Inferior parietal cortex (tissue), 1 donor: ENCODE measurements at regions not wholly inside any gene's neighbourhood (a gene's known extent, or its start where the extent isn't known, plus 50 kb on each side); places are given as distances from the start of the nearest gene placed in this dataset.

Source experiments
- DNase-seq: peaks from one replicate; pipeline ENCODE4 v3.0.0-alpha.2; 2016; ENCODE audit errors: extremely low spot score

- DNase-seq, result no peak
Observed at GRCh38 chr15:39338251-39338650, 242.6 kb upstream of the THBS1 start.

GRCh38 chr15:39340903-39341645 lies 239.8 kb upstream of the THBS1 start:
- no peak for DNase-seq

- DNase-seq, result no peak
Observed at GRCh38 chr15:39344662-39345141, 236.2 kb upstream of the THBS1 start.

- DNase-seq, result no peak
Observed at GRCh38 chr15:39345176-39345575, 235.7 kb upstream of the THBS1 start.

- DNase-seq, result no peak
Observed at GRCh38 chr15:39347453-39347852, 233.4 kb upstream of the THBS1 start.

- DNase-seq, result no peak
Observed at GRCh38 chr15:39350785-39351184, 230.1 kb upstream of the THBS1 start.

GRCh38 chr15:39354189-39354588 lies 226.7 kb upstream of the THBS1 start:
- DNase-seq, result no peak

- DNase-seq, result no peak
Observed at GRCh38 chr15:39357480-39358268, 223.2 kb upstream of the THBS1 start.

GRCh38 chr15:39358441-39359041 lies 222.3 kb upstream of the THBS1 start:
- DNase-seq, result no peak

- DNase-seq, result no peak
Observed at GRCh38 chr15:39359771-39360170, 221.1 kb upstream of the THBS1 start.

GRCh38 chr15:39360452-39360851 lies 220.4 kb upstream of the THBS1 start:
- no peak for DNase-seq

- DNase-seq, result no peak
Observed at GRCh38 chr15:39361497-39361896, 219.4 kb upstream of the THBS1 start.

GRCh38 chr15:39362821-39363561 lies 217.9 kb upstream of the THBS1 start:
- DNase-seq, result no peak

- no peak for DNase-seq
Observed at GRCh38 chr15:39363761-39364586, 216.9 kb upstream of the THBS1 start.

GRCh38 chr15:39364721-39365120 lies 216.2 kb upstream of the THBS1 start:
- DNase-seq, result no peak

- no peak for DNase-seq
Observed at GRCh38 chr15:39365161-39365560, 215.7 kb upstream of the THBS1 start.

- no peak for DNase-seq
Observed at GRCh38 chr15:39365873-39366272, 215.0 kb upstream of the THBS1 start.

- DNase-seq, result no peak
Observed at GRCh38 chr15:39367596-39367995, 213.3 kb upstream of the THBS1 start.

- no peak for DNase-seq
Observed at GRCh38 chr15:39369768-39370167, 211.1 kb upstream of the THBS1 start.

- no peak for DNase-seq
Observed at GRCh38 chr15:39376371-39376909, 204.4 kb upstream of the THBS1 start.

GRCh38 chr15:39381517-39381916 lies 199.4 kb upstream of the THBS1 start:
- no peak for DNase-seq
